ENCODE measurements at regions not wholly inside any gene's neighbourhood (a gene's known extent, or its start where the extent isn't known, plus 50 kb on each side); places are given as distances from the start of the nearest gene placed in this dataset.

DNA sequence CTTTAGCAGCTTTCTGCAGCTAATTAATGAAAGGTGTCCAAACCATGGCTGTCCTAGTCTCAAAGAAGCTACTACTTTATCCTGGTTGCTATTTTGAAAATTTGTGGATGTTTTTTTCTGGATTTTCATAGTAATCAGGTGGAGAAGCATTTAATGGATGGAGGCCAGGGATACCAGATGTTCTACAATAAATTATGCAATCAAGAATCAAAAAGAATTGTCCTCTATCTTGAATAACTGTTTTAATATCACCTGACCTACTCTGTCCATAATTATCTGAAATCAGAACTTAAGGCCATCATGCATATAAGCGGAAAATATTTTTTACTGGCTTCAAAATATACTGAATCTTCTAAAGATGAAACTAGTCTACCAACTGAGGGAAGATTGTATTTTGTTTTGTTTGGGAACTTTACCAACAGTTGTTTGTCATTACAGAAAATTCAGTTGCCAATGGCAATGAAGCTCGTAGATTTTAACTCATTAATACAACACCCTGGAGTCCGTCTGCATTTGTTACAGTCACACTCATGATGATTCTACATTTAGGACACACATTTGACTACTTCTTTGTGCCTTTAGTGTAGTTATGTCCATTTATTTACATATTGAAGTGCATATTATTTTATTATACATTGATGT is 762.3 kb upstream of the GRM7 start:
- TF ChIP-seq, protein P1, sequence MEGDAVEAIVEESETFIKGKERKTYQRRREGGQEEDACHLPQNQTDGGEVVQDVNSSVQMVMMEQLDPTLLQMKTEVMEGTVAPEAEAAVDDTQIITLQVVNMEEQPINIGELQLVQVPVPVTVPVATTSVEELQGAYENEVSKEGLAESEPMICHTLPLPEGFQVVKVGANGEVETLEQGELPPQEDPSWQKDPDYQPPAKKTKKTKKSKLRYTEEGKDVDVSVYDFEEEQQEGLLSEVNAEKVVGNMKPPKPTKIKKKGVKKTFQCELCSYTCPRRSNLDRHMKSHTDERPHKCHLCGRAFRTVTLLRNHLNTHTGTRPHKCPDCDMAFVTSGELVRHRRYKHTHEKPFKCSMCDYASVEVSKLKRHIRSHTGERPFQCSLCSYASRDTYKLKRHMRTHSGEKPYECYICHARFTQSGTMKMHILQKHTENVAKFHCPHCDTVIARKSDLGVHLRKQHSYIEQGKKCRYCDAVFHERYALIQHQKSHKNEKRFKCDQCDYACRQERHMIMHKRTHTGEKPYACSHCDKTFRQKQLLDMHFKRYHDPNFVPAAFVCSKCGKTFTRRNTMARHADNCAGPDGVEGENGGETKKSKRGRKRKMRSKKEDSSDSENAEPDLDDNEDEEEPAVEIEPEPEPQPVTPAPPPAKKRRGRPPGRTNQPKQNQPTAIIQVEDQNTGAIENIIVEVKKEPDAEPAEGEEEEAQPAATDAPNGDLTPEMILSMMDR (IDR thresholded peaks at IDR 0.05): no peak
- TF ChIP-seq POLR2A (IDR thresholded peaks at IDR 0.05): no peak
